IMR-90 (cell line): ENCODE measurements at regions not wholly inside any gene's neighbourhood (a gene's known extent, or its start where the extent isn't known, plus 50 kb on each side); places are given as distances from the start of the nearest gene placed in this dataset.

ENCODE experiments used
- ATAC-seq: fragments of 200-7000 bp; cut with Tn5 transposase; 2 replicates; pipeline ENCODE4 v1.9.1; 2020; ENCODE audit warnings: low read depth, mild to moderate bottlenecking, moderate library complexity
- BruUV-seq: library from RNA; stranded (reverse); fragments of 400-500 nt; replicated peaks from 2 replicates; lab custom pipeline; 2021; lab: Mats Ljungman, UMichigan
- CTCF ChIA-PET: fragments of 300-600 bp; formaldehyde crosslinking; extraction: SDS; loops from one replicate; lab custom pipeline; 2021; ENCODE audit warnings: antibody characterized with exemption; lab: Yijun Ruan, JAX
- POLR2A ChIA-PET: fragments of 300-600 bp; sonication (Branson Sonifier 250); formaldehyde crosslinking; loops from one replicate; lab custom pipeline; 2022; ENCODE audit warnings: antibody characterized with exemption; ENCODE audit not compliant: unreplicated experiment; lab: Charles Lee
- DNase-seq: peaks from one replicate; pipeline ENCODE4 v3.0.0; 2013
- H2AFZ ChIP-seq: replicated peaks from 2 replicates; pipeline ENCODE3; 2013; ENCODE audit warnings: low read length, mild to moderate bottlenecking; ENCODE audit not compliant: poor library complexity
- H2AK5ac ChIP-seq: 2 replicates; pipeline ENCODE4 v1.6.1; 2013; ENCODE audit warnings: low read depth, low read length, inconsistent platforms
- H2AK9ac ChIP-seq: replicated peaks from 2 replicates; pipeline ENCODE3; 2013; ENCODE audit warnings: mild to moderate bottlenecking, low read depth, low read length, moderate library complexity; ENCODE audit not compliant: poor library complexity
- H2BK120ac ChIP-seq: 2 replicates; pipeline ENCODE4 v1.6.1; 2013; ENCODE audit warnings: low read depth, low read length, inconsistent platforms
- H2BK15ac ChIP-seq: 3 replicates; pipeline ENCODE4 v1.6.1; 2013; ENCODE audit warnings: low read depth, low read length, inconsistent platforms
- H2BK20ac ChIP-seq: 2 replicates; pipeline ENCODE4 v1.6.1; 2013; ENCODE audit warnings: low read depth, mild to moderate bottlenecking, inconsistent platforms, low read length, moderate library complexity
- H2BK5ac ChIP-seq: 2 replicates; pipeline ENCODE4 v1.6.1; 2013; ENCODE audit warnings: mild to moderate bottlenecking, low read depth, low read length, inconsistent platforms; ENCODE audit not compliant: poor library complexity, severe bottlenecking
- H3K14ac ChIP-seq: replicated peaks from 2 replicates; pipeline ENCODE4 v1.6.1; 2013; ENCODE audit warnings: low read depth, low read length, inconsistent platforms
- H3K18ac ChIP-seq: 2 replicates; pipeline ENCODE4 v1.6.1; 2013; ENCODE audit warnings: low read depth, low read length, control low read depth
- H3K23ac ChIP-seq: 2 replicates; pipeline ENCODE4 v1.6.1; 2013; ENCODE audit warnings: low read depth, low read length, inconsistent platforms
- H3K27ac ChIP-seq: 2 replicates; pipeline ENCODE4 v1.5.1; 2013; ENCODE audit warnings: mild to moderate bottlenecking, control low read depth, low read length; ENCODE audit not compliant: insufficient read depth
- H3K27me3 ChIP-seq: 2 replicates; pipeline ENCODE4 v1.6.1; 2013; ENCODE audit warnings: low read length; ENCODE audit not compliant: control insufficient read depth, insufficient read depth
- H3K36me3 ChIP-seq: 2 replicates; pipeline ENCODE4 v1.6.1; 2013; ENCODE audit warnings: low read length, mixed read lengths; ENCODE audit not compliant: control insufficient read depth, insufficient read depth
- H3K4ac ChIP-seq: 2 replicates; pipeline ENCODE4 v1.6.1; 2013; ENCODE audit warnings: low read depth, low read length, inconsistent platforms
- H3K4me1 ChIP-seq: 2 replicates; pipeline ENCODE4 v1.6.1; 2013; ENCODE audit warnings: low read length, mixed read lengths; ENCODE audit not compliant: control insufficient read depth, insufficient read depth
- H3K4me2 ChIP-seq: 2 replicates; pipeline ENCODE4 v1.6.1; 2013; ENCODE audit warnings: low read depth, mild to moderate bottlenecking, control low read depth, low read length, moderate library complexity
- H3K4me3 ChIP-seq: 2 replicates; pipeline ENCODE4 v1.5.1; 2013; ENCODE audit warnings: low read depth, mild to moderate bottlenecking, control low read depth, low read length, moderate library complexity; ENCODE audit not compliant: insufficient read depth
- H3K56ac ChIP-seq: 2 replicates; pipeline ENCODE4 v1.6.1; 2013; ENCODE audit warnings: low read length, inconsistent platforms; ENCODE audit not compliant: insufficient read depth; ENCODE audit errors: extremely low read depth
- H3K79me1 ChIP-seq, 2 experiments: 2 replicates each; pipeline ENCODE4 v1.6.1; 2013; ENCODE audit warnings: low read length in 2 of 2, inconsistent platforms in 1 of 2, low read depth in 1 of 2
- H3K9ac ChIP-seq: 2 replicates; pipeline ENCODE4 v1.6.1; 2013; ENCODE audit warnings: low read depth, low read length, control low read depth
- H3K9me1 ChIP-seq: 2 replicates; pipeline ENCODE4 v1.6.1; 2013; ENCODE audit warnings: low read length, inconsistent platforms; ENCODE audit not compliant: insufficient read depth
- H3K9me3 ChIP-seq: 2 replicates; pipeline ENCODE4 v1.6.1; 2013; ENCODE audit warnings: low read length; ENCODE audit not compliant: control insufficient read depth, insufficient read depth
- H4K20me1 ChIP-seq: 2 replicates; pipeline ENCODE4 v1.6.1; 2013; ENCODE audit warnings: low read length, inconsistent platforms; ENCODE audit not compliant: insufficient read depth
- H4K5ac ChIP-seq: 2 replicates; pipeline ENCODE4 v1.6.1; 2013; ENCODE audit warnings: mild to moderate bottlenecking, low read depth, low read length, control low read depth
- H4K8ac ChIP-seq, 2 experiments: 2 replicates each; pipeline ENCODE4 v1.6.1; 2013; ENCODE audit warnings: low read depth in 2 of 2, low read length in 2 of 2, control low read depth in 1 of 2, inconsistent platforms in 1 of 2
- H4K91ac ChIP-seq: 2 replicates; pipeline ENCODE4 v1.6.1; 2013; ENCODE audit warnings: low read depth, low read length, inconsistent platforms; ENCODE audit not compliant: insufficient read depth
- RFX5 ChIP-seq: IDR thresholded peaks from 2 replicates; pipeline ENCODE4 v1.8.0; 2012; ENCODE audit warnings: low read depth, mild to moderate bottlenecking, low read length, moderate library complexity
- WGBS, 2 experiments: methylation state at CpG; one replicate each; pipeline versions ENCODE4 v1.1.5 to v1.1.7; 2013; ENCODE audit warnings: missing lambda C conversion rate in 2 of 2; ENCODE audit not compliant: insufficient read length in 1 of 2; ENCODE audit errors: extremely low coverage in 2 of 2; 5-methylcytosine and 5-hydroxymethylcytosine counted together
- dilution Hi-C: fragments of 300-500 bp; cut with HindIII; formaldehyde crosslinking; loops from one replicate; pipeline ENCODE4 v1.14.3; 2018; ENCODE audit warnings: low sequenced_read_pairs; ENCODE audit not compliant: unreplicated experiment
- in situ Hi-C: fragments of 300-500 bp; cut with MboI; formaldehyde crosslinking; loops from 3 replicates; pipeline ENCODE4 v1.14.3; 2019; ENCODE audit warnings: low sequenced_read_pairs, inconsistent platforms, mixed read lengths
- intact Hi-C: fragments of 100-400 bp; cut with micrococcal nuclease; formaldehyde crosslinking; loops from 2 replicates; pipeline ENCODE4 v1.10.0; 2022

- Histone ChIP-seq H2BK120ac (no peak overlapping the region), H3K36me3 (no peaks in the 10 kb centered on the region), H3K4me1 (no peaks in the 10 kb centered on the region), H2BK5ac (no peak overlapping the region), H4K8ac (no peak overlapping the region), H4K5ac (no peak overlapping the region), H3K18ac (no peak overlapping the region), H4K20me1 (no peaks in the 10 kb centered on the region; the same call in 1 of the 2 replicates), H3K9ac (no peak overlapping the region), H4K91ac (no peak overlapping the region), H3K9me1 (no peaks in the 10 kb centered on the region), H3K4ac (no peak overlapping the region), H3K14ac (no peak overlapping the region), H3K4me2 (no peak overlapping the region), H3K23ac (no peak overlapping the region), H2AK9ac (no peak overlapping the region), H3K4me3 (no peak overlapping the region), H3K27me3 (peaks cover 12% of the 10 kb centered on the region), H3K9me3 (no peaks in the 10 kb centered on the region), H2BK15ac (no peak overlapping the region), H2AFZ (peak overlapping the region; percentile 33), H3K56ac (no peak overlapping the region), H3K79me1 (no peaks in the 10 kb centered on the region), H2BK20ac (no peak overlapping the region), H2AK5ac (no peak overlapping the region), H3K27ac (no peak overlapping the region)
- dilution Hi-C loops (no loop called here), in situ Hi-C loops (loop anchor here (10.0 kb wide), 3 partner anchors 229 to 819 kb away; no protein-coding TSS in a partner anchor), intact Hi-C loops (loop anchor here (2.0 to 5.0 kb wide), 2 partner anchors 441 to 822 kb away; no protein-coding TSS in a partner anchor)
- no CpG with 5 or more reads among the region's 14 CpGs for WGBS, 2 experiments
- POLR2A ChIA-PET: interaction anchor here (0.7 kb wide), 1 partner anchor 1680 kb away, joined by 7 read pairs; no protein-coding TSS in a partner anchor
- DNase-seq: no peak
- ATAC-seq: no peak
- TF ChIP-seq RFX5: no peak
- BruUV-seq: no TSS peak
- CTCF ChIA-PET: interaction anchor here (0.6 to 1.8 kb wide), 2 partner anchors 225 to 315 kb away, joined by 3 to 7 read pairs; no protein-coding TSS in a partner anchor
These were observed 222.2 kb downstream of the CYP26B1 start for GRCh38 chr2:71925268-71926088.
